ENCODE measurements at regions not wholly inside any gene's neighbourhood (a gene's known extent, or its start where the extent isn't known, plus 50 kb on each side); places are given as distances from the start of the nearest gene placed in this dataset.

GRCh38 chr2:42973726-42974125 lies 181.3 kb upstream of the HAAO start:
- Histone ChIP-seq H3K27ac (ENCODE audit: low read depth) (no peak overlapping the region), H3F3A (replicated peaks; ENCODE audit: low read depth) (no peaks in the 10 kb centered on the region), H3K4me1 (ENCODE audit: insufficient read depth) (peaks cover 7% of the 10 kb centered on the region; the same call in 1 of the 2 replicates), H3K79me2 (replicated peaks; ENCODE audit: insufficient read depth) (no peaks in the 10 kb centered on the region), H3K36me3 (ENCODE audit: insufficient read depth) (no peaks in the 10 kb centered on the region), H2AFZ (no peak overlapping the region), H3K4me2 (no peak overlapping the region), H3K27me3 (ENCODE audit: insufficient read depth) (no peaks in the 10 kb centered on the region), H3K9me2 (ENCODE audit: insufficient read depth) (no peaks in the 10 kb centered on the region), H4K20me1 (replicated peaks; ENCODE audit: insufficient read depth) (no peaks in the 10 kb centered on the region), H3K4me3 (no peak overlapping the region)
- Mint-ChIP-seq H3K4me1 (peaks cover 13% of the 10 kb centered on the region), H3K27ac (no peak overlapping the region), H3K27me3 (ENCODE audit: insufficient read depth, low read depth, poor library complexity) (peaks cover 10% of the 10 kb centered on the region), H3K9me3 (no peaks in the 10 kb centered on the region), H3K4me3 (no peak overlapping the region), H3K36me3 (ENCODE audit: low read depth) (no peaks in the 10 kb centered on the region; the same call in 2 of the 3 replicates)
- TF ChIP-seq CTCF (conservative IDR thresholded peaks at IDR 0.05; ENCODE audit: low read depth in 2 of 2) (no peak), ZNF462 (CRISPR knock-in tag; IDR thresholded peaks at IDR 0.05) (no peak), NANOG (IDR thresholded peaks at IDR 0.05; ENCODE audit: borderline replicate concordance) (no peak), JUNB (IDR thresholded peaks at IDR 0.05; ENCODE audit: unreplicated experiment) (no peak), REST (IDR thresholded peaks at IDR 0.05; ENCODE audit: unreplicated experiment) (no peak), POLR2AphosphoS5 (IDR thresholded peaks at IDR 0.05; ENCODE audit: low read depth) (no peak), STAT1 (IDR thresholded peaks at IDR 0.05; ENCODE audit: unreplicated experiment) (no peak), EZH2phosphoT487 (IDR thresholded peaks at IDR 0.05; ENCODE audit: unreplicated experiment) (no peak), EZH2 (IDR thresholded peaks at IDR 0.05; ENCODE audit: low read depth, unreplicated experiment) (no peak), CREB1 (CRISPR knock-in tag; IDR thresholded peaks at IDR 0.05; ENCODE audit: low read depth) (no peak), ETS1 (IDR thresholded peaks at IDR 0.05) (no peak)
- DNase-seq (ENCODE audit: low spot score) = no peak
- no peak for ATAC-seq

Data from GM23338 (cell line).